Nephron (organoid): ENCODE measurements at regions not wholly inside any gene's neighbourhood (a gene's known extent, or its start where the extent isn't known, plus 50 kb on each side); places are given as distances from the start of the nearest gene placed in this dataset.

ENCODE experiments used
- H3K27ac Mint-ChIP-seq, 3 experiments: 2 replicates each; pipeline ENCODE4 v1.8.0; 2020; ENCODE audit warnings: mixed read lengths in 3 of 3, mild to moderate bottlenecking in 2 of 3, moderate library complexity in 1 of 3
- H3K27me3 Mint-ChIP-seq: 2 replicates; pipeline ENCODE4 v1.8.0; 2021; ENCODE audit warnings: low read depth, mild to moderate bottlenecking, moderate library complexity, mixed read lengths
- H3K36me3 Mint-ChIP-seq: 2 replicates; pipeline ENCODE4 v1.8.0; 2020; ENCODE audit warnings: low read depth, mixed read lengths
- H3K4me1 Mint-ChIP-seq: 2 replicates; pipeline ENCODE4 v1.8.0; 2020; ENCODE audit warnings: mixed read lengths
- H3K4me3 Mint-ChIP-seq, 3 experiments: 2 replicates each; pipeline ENCODE4 v1.8.0; 2020; ENCODE audit warnings: mild to moderate bottlenecking in 3 of 3, mixed read lengths in 3 of 3, moderate library complexity in 2 of 3
- H3K9me3 Mint-ChIP-seq: 2 replicates; pipeline ENCODE4 v1.8.0; 2020; ENCODE audit warnings: mixed read lengths
- CTCF ChIP-seq, 3 experiments: fragments of 200-600 bp; sonication (generic); IDR thresholded peaks; one replicate each; pipeline ENCODE4 v1.5.0; 2021; ENCODE audit warnings: antibody characterized with exemption in 3 of 3; ENCODE audit not compliant: unreplicated experiment in 3 of 3

GRCh38 chr12:92463171-92463570 lies 239.6 kb upstream of the PLEKHG7 start:
- peaks cover 32% of the 10 kb centered on the region for H3K4me1 Mint-ChIP-seq
- no peaks in the 10 kb centered on the region for H3K36me3 Mint-ChIP-seq
- H3K9me3 Mint-ChIP-seq: no peaks in the 10 kb centered on the region
- no peak overlapping the region for H3K27ac Mint-ChIP-seq
- H3K4me3 Mint-ChIP-seq: no peak overlapping the region
- no peaks in the 10 kb centered on the region for H3K27me3 Mint-ChIP-seq
- no peak for TF ChIP-seq CTCF (IDR thresholded peaks at IDR 0.05; ENCODE audit: unreplicated experiment in 3 of 3)

GRCh38 chr12:92462527-92462926 lies 240.3 kb upstream of the PLEKHG7 start:
- H3K27ac Mint-ChIP-seq: no peak overlapping the region
- TF ChIP-seq CTCF (IDR thresholded peaks at IDR 0.05; ENCODE audit: unreplicated experiment in 3 of 3): no peak
- no peaks in the 10 kb centered on the region for H3K27me3 Mint-ChIP-seq
- H3K36me3 Mint-ChIP-seq: no peaks in the 10 kb centered on the region
- H3K9me3 Mint-ChIP-seq: no peaks in the 10 kb centered on the region
- H3K4me1 Mint-ChIP-seq: peaks cover 27% of the 10 kb centered on the region
- H3K4me3 Mint-ChIP-seq: no peak overlapping the region

- Mint-ChIP-seq H3K36me3 (no peaks in the 10 kb centered on the region), H3K27me3 (no peaks in the 10 kb centered on the region), H3K4me3 (no peak overlapping the region), H3K27ac (no peak overlapping the region), H3K9me3 (no peaks in the 10 kb centered on the region), H3K4me1 (peaks cover 27% of the 10 kb centered on the region)
- no peak for TF ChIP-seq CTCF (IDR thresholded peaks at IDR 0.05; ENCODE audit: unreplicated experiment in 3 of 3)
Observed at GRCh38 chr12:92462049-92462448, 240.7 kb upstream of the PLEKHG7 start.

GRCh38 chr12:92459850-92460249 lies 242.9 kb upstream of the PLEKHG7 start:
- Mint-ChIP-seq H3K27me3 (no peaks in the 10 kb centered on the region), H3K4me3 (no peak overlapping the region), H3K9me3 (peaks cover 5% of the 10 kb centered on the region), H3K4me1 (peaks cover 10% of the 10 kb centered on the region), H3K36me3 (no peaks in the 10 kb centered on the region), H3K27ac (peak overlapping the region in 1 of 3 experiments; percentile 4)
- no peak for TF ChIP-seq CTCF (IDR thresholded peaks at IDR 0.05; ENCODE audit: unreplicated experiment in 3 of 3)

- H3K4me1 Mint-ChIP-seq: peaks cover 4% of the 10 kb centered on the region
- no peaks in the 10 kb centered on the region for H3K36me3 Mint-ChIP-seq
- no peak for TF ChIP-seq CTCF (IDR thresholded peaks at IDR 0.05; ENCODE audit: unreplicated experiment in 3 of 3)
- H3K27ac Mint-ChIP-seq: no peak overlapping the region
- peaks cover 5% of the 10 kb centered on the region for H3K9me3 Mint-ChIP-seq
- no peak overlapping the region for H3K4me3 Mint-ChIP-seq
- H3K27me3 Mint-ChIP-seq: no peaks in the 10 kb centered on the region
Observed at GRCh38 chr12:92458996-92459395, 243.8 kb upstream of the PLEKHG7 start.

GRCh38 chr12:92457458-92458180 lies 245.2 kb upstream of the PLEKHG7 start:
- Mint-ChIP-seq H3K36me3 (no peaks in the 10 kb centered on the region), H3K27me3 (no peaks in the 10 kb centered on the region), H3K4me3 (no peak overlapping the region), H3K4me1 (no peaks in the 10 kb centered on the region), H3K9me3 (peaks cover 5% of the 10 kb centered on the region), H3K27ac (no peak overlapping the region)
- TF ChIP-seq CTCF (IDR thresholded peaks at IDR 0.05; ENCODE audit: unreplicated experiment in 3 of 3): no peak
